Cardiac fibroblast (primary cell): ENCODE measurements at regions not wholly inside any gene's neighbourhood (a gene's known extent, or its start where the extent isn't known, plus 50 kb on each side); places are given as distances from the start of the nearest gene placed in this dataset.

Experiments
- DNase-seq, 2 donors: peaks; one replicate each; pipeline versions ENCODE4 v3.0.0 to v3.0.0-alpha.2; 2010; ENCODE audit warnings: low read depth in 2 of 2
- H3K4me3 ChIP-seq, 2 donors: replicated peaks in 1 of 2; 1 replicate in 1 of 2; 2 replicates in 1 of 2; pipeline ENCODE4 v1.5.1; 2011; ENCODE audit warnings: low read depth in 2 of 2, low read length in 2 of 2, mild to moderate bottlenecking in 2 of 2, moderate library complexity in 1 of 2
- CTCF ChIP-seq: IDR thresholded peaks from one replicate; pipeline ENCODE4 v1.5.1; 2011; ENCODE audit warnings: low read depth, mild to moderate bottlenecking, low read length, inconsistent platforms

DNA sequence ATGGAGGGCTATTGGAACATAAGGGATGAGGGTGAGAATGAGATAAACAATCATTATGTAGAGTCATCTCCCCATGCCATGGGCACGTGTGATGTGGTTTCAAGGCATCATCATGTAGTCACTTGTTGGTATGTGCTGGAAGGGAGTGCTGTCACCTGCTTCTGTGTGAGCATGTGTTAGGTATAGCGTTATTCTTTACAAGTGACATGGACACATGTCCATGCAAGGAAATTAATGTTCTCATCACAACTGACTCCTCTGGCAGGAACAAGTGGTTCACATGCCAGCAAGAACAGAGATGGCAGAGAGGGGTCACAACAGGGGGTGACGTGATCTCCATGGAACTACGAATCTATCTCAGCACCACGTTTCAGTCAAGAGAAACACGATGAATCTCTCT is 815.8 kb downstream of the BCL11B start:
- H3K4me3 ChIP-seq: no peak overlapping the region
- no peak for DNase-seq
- TF ChIP-seq CTCF: no peak

DNA sequence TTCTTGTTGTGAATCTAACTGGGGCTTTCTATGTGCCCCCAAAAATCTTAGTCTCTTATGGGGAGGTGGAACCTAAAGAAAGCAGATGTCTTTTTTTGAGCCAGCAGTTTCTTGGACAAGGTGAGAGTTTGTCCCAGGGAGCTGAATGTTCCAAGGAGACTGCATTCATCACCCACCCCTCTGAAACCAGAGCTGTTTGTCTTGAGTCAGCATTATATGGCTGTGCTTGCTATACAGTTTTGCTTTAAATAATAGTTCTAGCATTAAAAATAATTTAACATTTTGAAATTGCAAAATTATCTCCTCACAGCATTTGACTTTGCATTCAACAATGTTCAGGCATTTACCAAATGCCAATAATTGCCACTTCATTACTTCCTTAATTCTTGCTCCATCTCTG is 813.3 kb downstream of the BCL11B start:
- no peak overlapping the region for H3K4me3 ChIP-seq
- no peak for TF ChIP-seq CTCF
- DNase-seq: no peak

DNA sequence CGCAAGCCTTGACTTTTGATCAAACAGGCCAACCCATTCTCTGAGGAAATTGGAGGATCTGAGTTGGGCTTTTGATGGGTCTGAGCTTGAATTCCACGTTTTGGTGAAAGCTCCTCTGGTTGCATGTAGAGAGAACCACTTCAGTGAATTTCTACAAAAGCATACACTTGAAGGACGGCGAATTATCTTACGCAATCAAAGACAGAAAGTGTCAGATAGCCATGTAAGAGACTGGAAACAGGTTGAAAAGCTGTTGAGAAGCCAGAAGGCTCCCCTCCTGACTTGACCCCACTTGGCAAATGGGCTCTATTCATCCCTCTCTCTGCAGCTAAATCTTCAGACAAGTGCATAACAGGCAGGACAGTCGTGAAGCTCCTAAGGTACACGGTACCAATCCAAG is 809.1 kb downstream of the BCL11B start:
- no peak overlapping the region for H3K4me3 ChIP-seq
- no peak for TF ChIP-seq CTCF
- DNase-seq: no peak

- H3K4me3 ChIP-seq: no peak overlapping the region
- DNase-seq: no peak
- TF ChIP-seq CTCF: no peak
Observed at GRCh38 chr14:98466807-98467206, 805.2 kb downstream of the BCL11B start.

DNA sequence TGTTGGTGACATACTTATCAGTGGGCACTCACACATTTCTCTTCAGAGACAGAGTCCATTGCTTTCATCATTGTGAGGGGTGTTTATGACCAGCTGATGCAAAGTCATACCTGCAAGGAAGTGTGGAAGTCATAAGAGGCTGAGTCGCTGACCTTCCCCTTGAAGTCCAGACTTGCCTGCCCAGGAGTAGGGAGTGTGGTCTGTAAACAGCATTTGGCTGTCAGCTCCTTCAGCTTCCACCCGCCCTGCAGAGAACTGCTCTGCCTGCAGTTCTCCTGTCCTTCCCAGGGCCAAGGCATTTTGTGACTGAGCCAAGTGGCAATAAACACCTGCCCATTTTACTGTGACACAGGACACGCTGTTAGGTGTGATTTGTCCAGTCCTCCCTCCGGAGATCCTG is 801.3 kb downstream of the BCL11B start:
- no peak for DNase-seq
- no peak for TF ChIP-seq CTCF
- no peak overlapping the region for H3K4me3 ChIP-seq

DNA sequence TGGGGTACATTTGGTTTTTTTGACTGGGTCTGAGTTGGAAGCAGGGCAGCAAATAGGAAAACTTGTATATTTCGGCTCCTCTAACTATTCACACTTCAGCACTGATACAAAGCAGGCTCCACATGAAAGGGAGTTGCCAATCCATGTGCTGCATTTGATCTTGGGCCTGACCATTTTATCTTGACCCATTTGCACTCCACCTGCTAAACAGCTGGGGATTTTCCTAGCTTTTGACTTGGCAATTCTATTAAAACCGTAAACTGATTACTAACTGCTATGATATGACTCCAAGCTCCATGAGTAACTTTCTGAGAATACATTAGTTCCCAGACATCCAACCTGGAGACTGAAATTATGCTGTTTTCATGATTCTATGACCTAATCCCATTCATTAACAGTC is 797.1 kb downstream of the BCL11B start:
- DNase-seq: no peak
- TF ChIP-seq CTCF: no peak
- no peak overlapping the region for H3K4me3 ChIP-seq

- no peak for TF ChIP-seq CTCF
- H3K4me3 ChIP-seq: no peak overlapping the region
- DNase-seq: no peak
Observed at GRCh38 chr14:98477935-98478334, 794.1 kb downstream of the BCL11B start.
